ENCODE measurements at regions not wholly inside any gene's neighbourhood (a gene's known extent, or its start where the extent isn't known, plus 50 kb on each side); places are given as distances from the start of the nearest gene placed in this dataset.

- DNase-seq (ENCODE audit: unreplicated experiment): no peak
- peaks cover 12% of the 10 kb centered on the region for H3K27me3 Mint-ChIP-seq (ENCODE audit: insufficient read depth, unreplicated experiment)
- H3K4me1 Mint-ChIP-seq (ENCODE audit: insufficient read depth, unreplicated experiment): no peaks in the 10 kb centered on the region
- no peak overlapping the region for H3K4me3 Mint-ChIP-seq (ENCODE audit: unreplicated experiment)
- TF ChIP-seq CTCF (IDR thresholded peaks at IDR 0.05; ENCODE audit: unreplicated experiment): no peak
- intact Hi-C loops (cut with micrococcal nuclease): no loop called here
- H3K36me3 Mint-ChIP-seq (ENCODE audit: insufficient read depth, unreplicated experiment): no peaks in the 10 kb centered on the region
- H3K27ac Mint-ChIP-seq (ENCODE audit: low read depth, unreplicated experiment): no peak overlapping the region
- no TSS peak for BruUV-seq (replicated peaks)
- ChIA-PET POLR2A (no interaction called here), CTCF (interaction anchor here (1.3 to 1.8 kb wide), 3 partner anchors 10 to 213 kb away, joined by 3 to 10 read pairs (median 5); no protein-coding TSS in a partner anchor)
- no peaks in the 10 kb centered on the region for H3K9me3 Mint-ChIP-seq (ENCODE audit: unreplicated experiment)
Measured at GRCh38 chr1:117747605-117748004, 141.8 kb downstream of the TENT5C start.

GRCh38 chr1:117751321-117751720, 145.5 kb downstream of the TENT5C start:
- intact Hi-C loops (cut with micrococcal nuclease): loop anchor here (5.0 kb wide), 1 partner anchor 684 kb away; no protein-coding TSS in a partner anchor
- DNase-seq (ENCODE audit: unreplicated experiment): no peak
- no peaks in the 10 kb centered on the region for H3K27me3 Mint-ChIP-seq (ENCODE audit: insufficient read depth, unreplicated experiment)
- no peak for TF ChIP-seq CTCF (IDR thresholded peaks at IDR 0.05; ENCODE audit: unreplicated experiment)
- ChIA-PET CTCF (interaction anchor here (0.6 to 10.7 kb wide), 6 partner anchors 7 to 1375 kb away, joined by 3 to 395 read pairs (median 13); no protein-coding TSS in a partner anchor), POLR2A (interaction anchor here (0.6 to 1.5 kb wide), 3 partner anchors 16 to 75 kb away, joined by 3 to 4 read pairs (median 3); no protein-coding TSS in a partner anchor)
- H3K9me3 Mint-ChIP-seq (ENCODE audit: unreplicated experiment): no peaks in the 10 kb centered on the region
- H3K27ac Mint-ChIP-seq (ENCODE audit: low read depth, unreplicated experiment): peak overlapping the region; percentile 11
- no TSS peak for BruUV-seq (replicated peaks)
- H3K4me1 Mint-ChIP-seq (ENCODE audit: insufficient read depth, unreplicated experiment): peaks cover 7% of the 10 kb centered on the region
- H3K4me3 Mint-ChIP-seq (ENCODE audit: unreplicated experiment): no peak overlapping the region
- no peaks in the 10 kb centered on the region for H3K36me3 Mint-ChIP-seq (ENCODE audit: insufficient read depth, unreplicated experiment)

- intact Hi-C loops (cut with micrococcal nuclease): loop anchor here (1.0 to 5.0 kb wide), 2 partner anchors 147 to 685 kb away; no protein-coding TSS in a partner anchor
- H3K36me3 Mint-ChIP-seq (ENCODE audit: insufficient read depth, unreplicated experiment): no peaks in the 10 kb centered on the region
- no TSS peak for BruUV-seq (replicated peaks)
- no peak overlapping the region for H3K4me3 Mint-ChIP-seq (ENCODE audit: unreplicated experiment)
- H3K9me3 Mint-ChIP-seq (ENCODE audit: unreplicated experiment): no peaks in the 10 kb centered on the region
- ChIA-PET POLR2A (interaction anchor here (0.6 to 1.5 kb wide), 4 partner anchors 15 to 219 kb away, joined by 3 to 4 read pairs (median 3); no protein-coding TSS in a partner anchor), CTCF (interaction anchor here (0.5 to 10.7 kb wide), 15 partner anchors 9 to 1686 kb away, joined by 3 to 395 read pairs (median 16); partner anchors contain the start of gene TENT5C)
- TF ChIP-seq CTCF (IDR thresholded peaks at IDR 0.05; ENCODE audit: unreplicated experiment): no peak
- H3K27me3 Mint-ChIP-seq (ENCODE audit: insufficient read depth, unreplicated experiment): no peaks in the 10 kb centered on the region
- DNase-seq (ENCODE audit: unreplicated experiment): no peak
- H3K27ac Mint-ChIP-seq (ENCODE audit: low read depth, unreplicated experiment): no peak overlapping the region
- peaks cover 7% of the 10 kb centered on the region for H3K4me1 Mint-ChIP-seq (ENCODE audit: insufficient read depth, unreplicated experiment)
Measured at GRCh38 chr1:117752661-117753060, 146.8 kb downstream of the TENT5C start.

GRCh38 chr1:117753232-117753631, 147.4 kb downstream of the TENT5C start:
- no peak overlapping the region for H3K4me3 Mint-ChIP-seq (ENCODE audit: unreplicated experiment)
- no peak for DNase-seq (ENCODE audit: unreplicated experiment)
- no peaks in the 10 kb centered on the region for H3K36me3 Mint-ChIP-seq (ENCODE audit: insufficient read depth, unreplicated experiment)
- H3K27me3 Mint-ChIP-seq (ENCODE audit: insufficient read depth, unreplicated experiment): no peaks in the 10 kb centered on the region
- H3K27ac Mint-ChIP-seq (ENCODE audit: low read depth, unreplicated experiment): no peak overlapping the region
- no peak for TF ChIP-seq CTCF (IDR thresholded peaks at IDR 0.05; ENCODE audit: unreplicated experiment)
- no peaks in the 10 kb centered on the region for H3K9me3 Mint-ChIP-seq (ENCODE audit: unreplicated experiment)
- POLR2A ChIA-PET: interaction anchor here (0.6 to 1.4 kb wide), 5 partner anchors 15 to 219 kb away, joined by 3 read pairs; no protein-coding TSS in a partner anchor
- intact Hi-C loops (cut with micrococcal nuclease): loop anchor here (1.0 to 5.0 kb wide), 2 partner anchors 148 to 686 kb away; no protein-coding TSS in a partner anchor
- CTCF ChIA-PET: interaction anchor here (0.6 to 10.7 kb wide), 31 partner anchors 10 to 1533 kb away, joined by 3 to 395 read pairs (median 6); partner anchors contain the start of gene TENT5C
- BruUV-seq (replicated peaks): no TSS peak
- peaks cover 7% of the 10 kb centered on the region for H3K4me1 Mint-ChIP-seq (ENCODE audit: insufficient read depth, unreplicated experiment)

Data from MCF 10A (cell line).